Liver (tissue), 8 donors: ENCODE measurements at regions not wholly inside any gene's neighbourhood (a gene's known extent, or its start where the extent isn't known, plus 50 kb on each side); places are given as distances from the start of the nearest gene placed in this dataset.

Source experiments
- DNase-seq: peaks from one replicate; pipeline ENCODE4 v3.0.0-alpha.2; 2017; ENCODE audit warnings: low spot score
- H3K27ac ChIP-seq, 2 donors: one replicate each; pipeline ENCODE4 v1.7.0; 2013; ENCODE audit warnings: inconsistent platforms in 2 of 2, low read length in 2 of 2, control low read depth in 1 of 2, low read depth in 1 of 2, mild to moderate bottlenecking in 1 of 2
- H3K27me3 ChIP-seq, 4 donors: one replicate each; pipeline versions ENCODE4 v1.6.1 to v1.7.0; 2013; ENCODE audit warnings: low read length in 3 of 4, inconsistent platforms in 1 of 4, mild to moderate bottlenecking in 1 of 4, moderate library complexity in 1 of 4; ENCODE audit not compliant: control insufficient read depth in 4 of 4, insufficient read depth in 4 of 4
- H3K36me3 ChIP-seq, 4 donors: one replicate each; pipeline versions ENCODE4 v1.6.1 to v1.7.0; 2013; ENCODE audit warnings: low read length in 3 of 4, mild to moderate bottlenecking in 3 of 4, low read depth in 1 of 4, moderate library complexity in 1 of 4; ENCODE audit not compliant: control insufficient read depth in 4 of 4, insufficient read depth in 3 of 4
- H3K4me1 ChIP-seq, 4 donors: one replicate each; pipeline versions ENCODE4 v1.6.1 to v1.7.0; 2013; ENCODE audit warnings: low read length in 3 of 4, mild to moderate bottlenecking in 3 of 4, moderate library complexity in 1 of 4; ENCODE audit not compliant: control insufficient read depth in 4 of 4, insufficient read depth in 4 of 4
- H3K4me3 ChIP-seq, 3 donors: one replicate each; pipeline versions ENCODE4 v1.6.1 to v1.7.0; 2013; ENCODE audit warnings: low read length in 3 of 3, control low read depth in 1 of 3, low read depth in 1 of 3, mild to moderate bottlenecking in 1 of 3
- H3K9ac ChIP-seq, 2 donors: one replicate each; pipeline ENCODE4 v1.7.0; 2013; ENCODE audit warnings: low read length in 2 of 2, mild to moderate bottlenecking in 2 of 2, moderate library complexity in 2 of 2, control low read depth in 1 of 2, low read depth in 1 of 2
- H3K9me3 ChIP-seq, 4 donors: one replicate each; pipeline versions ENCODE4 v1.6.1 to v1.7.0; 2013; ENCODE audit warnings: low read length in 3 of 4; ENCODE audit not compliant: control insufficient read depth in 4 of 4
- EGR1 ChIP-seq, 2 donors: IDR thresholded peaks; 2 replicates each; pipeline ENCODE4 v1.6.1; 2016 to 2018; ENCODE audit warnings: antibody characterized with exemption in 2 of 2, low read depth in 2 of 2
- FOXA1 ChIP-seq: IDR thresholded peaks from 2 replicates; pipeline ENCODE4 v1.6.1; 2016; ENCODE audit warnings: antibody characterized with exemption
- FOXA2 ChIP-seq: IDR thresholded peaks from 2 replicates; pipeline ENCODE4 v1.6.1; 2016; ENCODE audit warnings: antibody characterized with exemption
- GABPA ChIP-seq, 2 donors: IDR thresholded peaks in 1 of 2; conservative IDR thresholded peaks in 1 of 2; 2 replicates each; pipeline ENCODE4 v1.6.1; 2016; ENCODE audit warnings: antibody characterized with exemption in 2 of 2, mild to moderate bottlenecking in 1 of 2, moderate library complexity in 1 of 2
- HNF4A ChIP-seq, 2 donors: conservative IDR thresholded peaks; 2 replicates each; pipeline ENCODE4 v1.6.1; 2016; ENCODE audit warnings: antibody characterized with exemption in 2 of 2, mild to moderate bottlenecking in 2 of 2
- HNF4G ChIP-seq: IDR thresholded peaks from 2 replicates; pipeline ENCODE4 v1.6.1; 2016; ENCODE audit warnings: antibody characterized with exemption
- JUND ChIP-seq, 2 donors: IDR thresholded peaks; 2 replicates each; pipeline ENCODE4 v1.6.1; 2016; ENCODE audit warnings: antibody characterized with exemption in 2 of 2
- MAX ChIP-seq: IDR thresholded peaks from 2 replicates; pipeline ENCODE4 v1.6.1; 2016; ENCODE audit warnings: antibody characterized with exemption
- NR2F2 ChIP-seq: IDR thresholded peaks from 2 replicates; pipeline ENCODE4 v1.6.1; 2016; ENCODE audit warnings: antibody characterized with exemption
- RAD21 ChIP-seq, 2 donors: IDR thresholded peaks; 2 replicates each; pipeline ENCODE4 v1.6.1; 2016; ENCODE audit warnings: antibody characterized with exemption in 2 of 2, mild to moderate bottlenecking in 2 of 2
- RXRA ChIP-seq, 2 donors: IDR thresholded peaks; 2 replicates each; pipeline ENCODE4 v1.6.1; 2017 to 2018; ENCODE audit warnings: antibody characterized with exemption in 2 of 2, mild to moderate bottlenecking in 1 of 2
- SP1 ChIP-seq: IDR thresholded peaks from 2 replicates; pipeline ENCODE4 v1.6.1; 2018; ENCODE audit warnings: antibody characterized with exemption, mild to moderate bottlenecking
- TAF1 ChIP-seq: conservative IDR thresholded peaks from 2 replicates; pipeline ENCODE4 v1.6.1; 2016; ENCODE audit warnings: antibody characterized with exemption, mild to moderate bottlenecking
- YY1 ChIP-seq: IDR thresholded peaks from 2 replicates; pipeline ENCODE4 v1.6.1; 2016; ENCODE audit warnings: antibody characterized with exemption, mild to moderate bottlenecking
- WGBS: extraction: QIAGEN DNeasy Blood & Tissue Kit; methylation state at CpG from one replicate; pipeline ENCODE4 v1.1.7; 2013; 5-methylcytosine and 5-hydroxymethylcytosine counted together
- TF ChIP-seq, protein P1 (sequence below): fragments of 150-350 bp; IDR thresholded peaks from 2 replicates; pipeline ENCODE4 v1.5.1; 2017; ENCODE audit warnings: improper control_type of control experiment, low read depth, low read length; ENCODE audit not compliant: missing input control
- TF ChIP-seq, protein P2 (sequence below): IDR thresholded peaks from 2 replicates; pipeline ENCODE4 v1.6.1; 2016; ENCODE audit warnings: antibody characterized with exemption, mild to moderate bottlenecking
- TF ChIP-seq, protein P3 (sequence below): IDR thresholded peaks from 2 replicates; pipeline ENCODE4 v1.6.1; 2016; ENCODE audit warnings: antibody characterized with exemption
- TF ChIP-seq, protein P4 (sequence below): IDR thresholded peaks from 2 replicates; pipeline ENCODE4 v1.6.1; 2016; ENCODE audit warnings: antibody characterized with exemption
- donor health status: healthy.
- donor health status: healthy.
- donor health status: healthy.
- donor health status: healthy.
- donor health status: healthy.

DNA sequence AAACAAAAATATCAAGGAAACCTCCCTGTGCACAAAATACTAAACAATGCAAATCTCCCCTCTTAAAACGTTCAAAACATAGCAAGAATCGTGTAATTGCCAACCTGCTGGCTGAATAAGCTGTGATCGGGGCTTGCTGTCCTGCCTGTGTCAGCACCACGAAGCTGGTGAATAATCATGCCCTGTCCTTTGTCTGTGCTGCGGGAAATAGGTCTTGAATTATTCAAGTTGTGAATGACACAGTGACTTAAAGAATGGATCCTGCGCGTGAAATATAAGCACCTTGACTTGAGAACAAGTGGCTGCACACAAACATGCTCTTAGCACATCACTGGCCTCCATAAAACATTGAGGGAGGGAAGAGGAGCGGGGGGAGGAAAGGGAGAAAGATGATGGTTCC, 130.2 kb downstream of the OAT start:
- H3K4me3 ChIP-seq: no peak overlapping the region
- no peak overlapping the region for H3K9ac ChIP-seq
- no peak overlapping the region for H3K27ac ChIP-seq
- DNase-seq: no peak
- 85% methylated on average over 8 of the region's 8 CpGs for WGBS
- no peaks in the 10 kb centered on the region for H3K27me3 ChIP-seq
- H3K9me3 ChIP-seq: no peaks in the 10 kb centered on the region
- TF ChIP-seq SP1 (no peak), RXRA (IDR thresholded peaks at IDR 0.05) (no peak), YY1 (no peak), JUND (IDR thresholded peaks at IDR 0.05) (no peak), NR2F2 (no peak), TAF1 (no peak), MAX (no peak), GABPA (IDR thresholded peaks at IDR 0.05 in 1 of 2, conservative IDR thresholded peaks at IDR 0.05 in 1 of 2) (no peak), HNF4G (no peak), FOXA2 (no peak), EGR1 (IDR thresholded peaks at IDR 0.05; ENCODE audit: low read depth in 2 of 2) (no peak), HNF4A (conservative IDR thresholded peaks at IDR 0.05) (no peak), RAD21 (IDR thresholded peaks at IDR 0.05) (no peak), FOXA1 (no peak)
- TF ChIP-seq, protein P1, sequence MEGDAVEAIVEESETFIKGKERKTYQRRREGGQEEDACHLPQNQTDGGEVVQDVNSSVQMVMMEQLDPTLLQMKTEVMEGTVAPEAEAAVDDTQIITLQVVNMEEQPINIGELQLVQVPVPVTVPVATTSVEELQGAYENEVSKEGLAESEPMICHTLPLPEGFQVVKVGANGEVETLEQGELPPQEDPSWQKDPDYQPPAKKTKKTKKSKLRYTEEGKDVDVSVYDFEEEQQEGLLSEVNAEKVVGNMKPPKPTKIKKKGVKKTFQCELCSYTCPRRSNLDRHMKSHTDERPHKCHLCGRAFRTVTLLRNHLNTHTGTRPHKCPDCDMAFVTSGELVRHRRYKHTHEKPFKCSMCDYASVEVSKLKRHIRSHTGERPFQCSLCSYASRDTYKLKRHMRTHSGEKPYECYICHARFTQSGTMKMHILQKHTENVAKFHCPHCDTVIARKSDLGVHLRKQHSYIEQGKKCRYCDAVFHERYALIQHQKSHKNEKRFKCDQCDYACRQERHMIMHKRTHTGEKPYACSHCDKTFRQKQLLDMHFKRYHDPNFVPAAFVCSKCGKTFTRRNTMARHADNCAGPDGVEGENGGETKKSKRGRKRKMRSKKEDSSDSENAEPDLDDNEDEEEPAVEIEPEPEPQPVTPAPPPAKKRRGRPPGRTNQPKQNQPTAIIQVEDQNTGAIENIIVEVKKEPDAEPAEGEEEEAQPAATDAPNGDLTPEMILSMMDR: no peak
- TF ChIP-seq, protein P2, sequence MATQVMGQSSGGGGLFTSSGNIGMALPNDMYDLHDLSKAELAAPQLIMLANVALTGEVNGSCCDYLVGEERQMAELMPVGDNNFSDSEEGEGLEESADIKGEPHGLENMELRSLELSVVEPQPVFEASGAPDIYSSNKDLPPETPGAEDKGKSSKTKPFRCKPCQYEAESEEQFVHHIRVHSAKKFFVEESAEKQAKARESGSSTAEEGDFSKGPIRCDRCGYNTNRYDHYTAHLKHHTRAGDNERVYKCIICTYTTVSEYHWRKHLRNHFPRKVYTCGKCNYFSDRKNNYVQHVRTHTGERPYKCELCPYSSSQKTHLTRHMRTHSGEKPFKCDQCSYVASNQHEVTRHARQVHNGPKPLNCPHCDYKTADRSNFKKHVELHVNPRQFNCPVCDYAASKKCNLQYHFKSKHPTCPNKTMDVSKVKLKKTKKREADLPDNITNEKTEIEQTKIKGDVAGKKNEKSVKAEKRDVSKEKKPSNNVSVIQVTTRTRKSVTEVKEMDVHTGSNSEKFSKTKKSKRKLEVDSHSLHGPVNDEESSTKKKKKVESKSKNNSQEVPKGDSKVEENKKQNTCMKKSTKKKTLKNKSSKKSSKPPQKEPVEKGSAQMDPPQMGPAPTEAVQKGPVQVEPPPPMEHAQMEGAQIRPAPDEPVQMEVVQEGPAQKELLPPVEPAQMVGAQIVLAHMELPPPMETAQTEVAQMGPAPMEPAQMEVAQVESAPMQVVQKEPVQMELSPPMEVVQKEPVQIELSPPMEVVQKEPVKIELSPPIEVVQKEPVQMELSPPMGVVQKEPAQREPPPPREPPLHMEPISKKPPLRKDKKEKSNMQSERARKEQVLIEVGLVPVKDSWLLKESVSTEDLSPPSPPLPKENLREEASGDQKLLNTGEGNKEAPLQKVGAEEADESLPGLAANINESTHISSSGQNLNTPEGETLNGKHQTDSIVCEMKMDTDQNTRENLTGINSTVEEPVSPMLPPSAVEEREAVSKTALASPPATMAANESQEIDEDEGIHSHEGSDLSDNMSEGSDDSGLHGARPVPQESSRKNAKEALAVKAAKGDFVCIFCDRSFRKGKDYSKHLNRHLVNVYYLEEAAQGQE: no peak
- TF ChIP-seq, protein P3, sequence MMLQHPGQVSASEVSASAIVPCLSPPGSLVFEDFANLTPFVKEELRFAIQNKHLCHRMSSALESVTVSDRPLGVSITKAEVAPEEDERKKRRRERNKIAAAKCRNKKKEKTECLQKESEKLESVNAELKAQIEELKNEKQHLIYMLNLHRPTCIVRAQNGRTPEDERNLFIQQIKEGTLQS: no peak
- TF ChIP-seq, protein P4, sequence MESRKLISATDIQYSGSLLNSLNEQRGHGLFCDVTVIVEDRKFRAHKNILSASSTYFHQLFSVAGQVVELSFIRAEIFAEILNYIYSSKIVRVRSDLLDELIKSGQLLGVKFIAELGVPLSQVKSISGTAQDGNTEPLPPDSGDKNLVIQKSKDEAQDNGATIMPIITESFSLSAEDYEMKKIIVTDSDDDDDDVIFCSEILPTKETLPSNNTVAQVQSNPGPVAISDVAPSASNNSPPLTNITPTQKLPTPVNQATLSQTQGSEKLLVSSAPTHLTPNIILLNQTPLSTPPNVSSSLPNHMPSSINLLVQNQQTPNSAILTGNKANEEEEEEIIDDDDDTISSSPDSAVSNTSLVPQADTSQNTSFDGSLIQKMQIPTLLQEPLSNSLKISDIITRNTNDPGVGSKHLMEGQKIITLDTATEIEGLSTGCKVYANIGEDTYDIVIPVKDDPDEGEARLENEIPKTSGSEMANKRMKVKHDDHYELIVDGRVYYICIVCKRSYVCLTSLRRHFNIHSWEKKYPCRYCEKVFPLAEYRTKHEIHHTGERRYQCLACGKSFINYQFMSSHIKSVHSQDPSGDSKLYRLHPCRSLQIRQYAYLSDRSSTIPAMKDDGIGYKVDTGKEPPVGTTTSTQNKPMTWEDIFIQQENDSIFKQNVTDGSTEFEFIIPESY: no peak
- H3K36me3 ChIP-seq: no peaks in the 10 kb centered on the region
- H3K4me1 ChIP-seq: no peaks in the 10 kb centered on the region
